ENCODE measurements at regions not wholly inside any gene's neighbourhood (a gene's known extent, or its start where the extent isn't known, plus 50 kb on each side); places are given as distances from the start of the nearest gene placed in this dataset.
A peak's percentile ranks its signal among the peaks of the same experiment; 100 is the strongest.
"Not testable (repeated sequence)": the region's sequence is repeated elsewhere in the genome, so short reads cannot be mapped to it uniquely, and the experiment has no call there.

DNA sequence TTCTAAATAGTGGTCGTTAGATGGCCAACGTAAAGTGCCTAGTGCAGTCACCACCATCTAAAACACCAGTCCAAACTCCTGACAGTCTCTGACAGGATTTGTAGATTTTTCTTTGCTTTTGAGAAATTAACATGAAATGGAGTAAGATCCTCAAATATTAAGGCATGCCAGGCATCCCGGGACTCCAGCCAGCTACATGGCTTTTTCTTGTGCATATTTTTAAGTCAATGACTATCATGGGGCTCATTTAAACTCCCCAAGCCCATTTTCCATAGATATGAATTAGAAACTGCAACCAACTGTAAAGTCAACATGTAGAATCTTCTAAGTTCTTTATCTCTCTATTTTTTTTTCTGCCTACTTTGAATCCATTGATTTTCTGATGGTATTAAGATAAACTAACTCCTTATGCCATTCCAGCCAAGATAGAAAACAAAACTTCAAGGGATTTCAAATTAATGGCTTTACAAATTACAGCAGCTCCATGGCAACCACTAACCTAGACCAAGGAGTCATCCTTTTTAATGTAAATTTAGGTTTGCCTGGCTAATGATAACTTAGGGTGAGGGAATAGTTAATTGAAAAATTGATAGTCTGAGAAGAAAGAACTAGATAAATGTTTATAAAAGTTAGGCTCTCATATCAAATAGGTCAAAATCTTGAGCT, 764.1 kb upstream of the NXPH2 start:
- no peak for DNase-seq (ENCODE audit: low spot score)

DNA sequence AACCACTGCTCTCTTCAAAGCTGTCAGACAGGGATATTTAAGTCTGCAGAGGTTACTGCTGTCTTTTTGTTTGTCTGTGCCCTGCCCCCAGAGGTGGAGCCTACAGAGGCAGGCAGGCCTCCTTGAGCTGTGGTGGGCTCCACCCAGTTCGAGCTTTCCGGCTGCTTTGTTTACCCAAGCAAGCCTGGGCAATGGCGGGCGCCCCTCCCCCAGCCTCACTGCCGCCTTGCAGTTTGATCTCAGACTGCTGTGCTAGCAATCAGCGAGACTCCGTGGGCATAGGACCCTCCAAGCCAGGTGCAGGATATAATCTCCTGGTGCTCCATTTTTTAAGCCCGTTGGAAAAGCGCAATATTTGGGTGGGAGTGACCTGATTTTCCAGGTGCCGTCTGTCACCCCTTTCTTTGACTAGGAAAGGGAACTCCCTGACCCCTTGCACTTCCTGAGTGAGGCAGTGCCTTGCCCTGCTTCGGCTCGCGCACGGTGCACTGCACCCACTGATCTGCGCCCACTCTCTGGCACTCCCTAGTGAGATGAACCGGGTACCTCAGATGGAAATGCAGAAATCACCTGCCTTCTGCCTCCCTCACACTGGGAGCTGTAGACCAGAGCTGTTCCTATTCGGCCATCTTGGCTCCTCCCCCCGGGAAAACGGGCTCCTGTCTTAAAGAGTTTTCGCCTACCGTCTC, 758.3 kb upstream of the NXPH2 start:
- DNase-seq (ENCODE audit: low spot score), result not testable (repeated sequence)

DNA sequence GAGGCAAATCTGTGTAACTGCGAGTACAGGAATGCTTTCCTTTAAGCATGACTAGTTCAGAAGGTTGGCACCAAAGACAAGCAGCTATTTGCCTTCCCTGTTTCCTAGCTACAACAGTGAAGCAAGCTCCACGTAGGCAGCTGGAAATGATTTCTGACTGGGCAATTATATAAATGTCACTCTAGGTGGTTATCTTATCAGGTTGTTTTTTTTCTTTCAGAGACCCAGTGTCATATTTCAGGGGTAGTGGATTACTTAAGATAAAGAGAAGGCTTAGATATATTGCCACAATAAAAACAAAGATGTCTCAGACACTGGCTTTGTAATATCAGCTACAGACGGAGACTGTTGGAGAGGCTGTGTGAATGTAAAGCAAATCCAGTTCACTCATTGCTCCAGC, 748.9 kb upstream of the NXPH2 start:
- peak; percentile 5 for DNase-seq (ENCODE audit: low spot score)

DNA sequence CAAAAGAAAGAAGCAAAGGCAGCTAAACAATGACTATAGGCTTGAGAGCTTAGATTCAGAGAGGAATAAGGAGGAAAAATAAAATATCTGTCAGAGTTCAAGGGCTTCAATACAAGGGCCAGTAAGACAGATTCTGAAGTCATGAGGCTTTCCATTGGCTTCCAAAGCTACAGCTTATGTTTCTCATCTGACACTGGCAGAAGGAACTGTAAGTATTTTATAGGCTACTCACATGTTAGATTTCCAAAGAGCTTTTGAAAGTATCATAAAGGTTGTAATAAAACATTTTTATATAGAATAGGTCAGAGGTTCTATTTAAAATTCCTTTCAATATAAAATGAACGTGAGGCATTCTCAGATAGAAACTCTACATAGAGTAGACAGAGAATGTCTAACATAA, 746.6 kb upstream of the NXPH2 start:
- no peak for DNase-seq (ENCODE audit: low spot score)

DNA sequence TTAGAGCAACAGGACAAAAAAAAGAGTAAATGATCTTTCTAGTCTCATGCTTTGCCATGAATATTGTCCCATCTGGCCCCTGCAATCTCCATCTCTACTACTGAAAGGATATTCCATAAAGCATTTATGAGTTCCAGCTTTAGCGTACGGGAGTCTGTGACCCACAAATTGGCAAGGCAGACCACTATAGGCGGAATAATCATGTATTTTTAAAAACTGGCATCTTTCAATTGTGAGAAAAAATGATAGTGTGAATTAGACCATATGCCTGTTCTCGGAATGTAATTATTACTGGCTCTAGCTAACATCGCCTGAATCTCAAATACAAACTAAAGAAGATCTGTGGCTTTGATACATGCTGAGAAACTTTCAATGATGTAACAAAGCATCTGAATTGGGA, 738.1 kb upstream of the NXPH2 start:
- DNase-seq (ENCODE audit: low spot score), result no peak

DNA sequence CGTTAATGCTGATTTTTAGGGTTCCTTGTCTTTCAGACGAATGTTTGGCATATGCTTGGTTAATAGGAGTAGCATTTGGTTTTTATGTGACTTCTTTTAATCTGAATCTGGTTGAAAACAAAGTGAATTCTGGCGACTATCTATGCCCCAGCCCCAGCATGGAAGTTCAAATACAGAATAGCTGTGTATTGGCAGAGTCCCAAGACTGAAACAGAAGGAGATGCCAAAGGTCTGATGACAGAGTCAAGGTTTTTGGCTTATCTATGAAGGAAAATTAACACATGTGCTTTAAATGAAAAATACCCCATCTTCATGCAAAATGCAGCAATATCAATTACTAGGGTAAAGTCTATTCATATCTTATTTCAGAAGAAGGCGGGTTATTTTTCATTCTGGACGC, 734.8 kb upstream of the NXPH2 start:
- no peak for DNase-seq (ENCODE audit: low spot score)

DNA sequence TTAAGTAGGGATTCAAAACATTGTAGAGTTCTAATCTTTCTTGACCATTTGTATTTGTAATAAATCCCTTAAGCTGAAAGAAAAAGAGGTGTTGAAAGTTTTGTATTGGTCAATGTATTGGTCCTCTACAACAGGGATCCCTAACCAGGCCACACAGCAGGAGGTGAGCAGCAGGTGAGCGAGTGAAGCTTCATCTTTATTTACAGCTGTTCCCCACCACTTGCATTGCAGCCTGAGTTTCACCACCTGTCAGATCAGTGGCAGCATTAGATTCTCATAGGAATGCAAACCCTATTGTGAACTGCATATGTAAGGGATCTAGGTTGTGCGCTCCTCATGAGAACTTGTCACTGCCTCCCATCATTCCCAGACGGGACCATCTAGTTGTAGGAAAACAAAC, 715.7 kb upstream of the NXPH2 start:
- DNase-seq (ENCODE audit: low spot score), result no peak

DNA sequence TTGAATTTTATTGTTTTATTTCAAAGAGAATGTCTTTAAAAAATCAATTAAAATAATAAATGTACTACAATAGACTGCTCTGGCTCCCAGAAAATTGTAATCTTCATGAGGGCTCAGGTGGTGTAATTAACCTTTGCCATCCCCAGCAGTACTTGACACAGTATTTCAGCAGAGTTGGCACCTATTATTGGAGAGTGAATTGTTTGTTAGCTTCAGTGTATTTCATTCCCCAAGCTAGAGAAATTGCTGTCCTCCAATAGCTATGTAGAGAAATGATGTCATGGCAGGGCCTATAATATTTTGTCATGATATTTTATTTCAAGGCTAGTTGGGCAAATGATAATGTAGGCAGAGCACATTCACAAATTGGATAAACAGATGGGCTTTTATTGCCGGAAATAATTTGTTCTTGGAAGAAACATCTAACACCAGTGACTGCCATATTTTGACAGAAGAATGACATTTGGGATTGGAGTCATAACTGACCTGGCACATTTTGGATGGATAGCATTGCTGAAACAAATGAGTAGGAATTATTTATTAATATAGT, 712.0 kb upstream of the NXPH2 start:
- DNase-seq (ENCODE audit: low spot score), result no peak

DNA sequence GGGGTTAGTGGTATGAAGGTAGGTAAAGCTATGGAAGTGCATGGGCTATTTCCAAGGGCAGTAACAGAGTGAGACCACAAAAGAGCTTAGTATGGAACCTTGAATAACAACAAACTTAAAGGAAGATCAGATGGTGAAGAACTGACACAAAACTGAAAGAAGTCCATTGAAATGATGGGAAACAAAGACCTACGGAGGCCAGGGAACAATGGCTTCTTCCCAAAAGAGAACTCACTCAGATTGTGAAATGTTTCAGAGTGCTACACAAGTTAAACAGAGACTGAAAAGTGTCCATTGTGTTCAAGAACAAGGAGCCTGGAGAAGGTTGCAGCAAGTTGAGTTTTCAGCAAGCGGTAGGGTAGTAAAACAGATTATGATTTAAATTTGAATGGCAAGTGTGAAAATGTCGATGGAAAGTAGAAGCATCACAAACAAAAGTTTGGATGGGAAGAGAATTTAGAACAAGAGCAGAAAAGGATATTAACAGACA, 700.0 kb upstream of the NXPH2 start:
- no peak for DNase-seq (ENCODE audit: low spot score)

DNA sequence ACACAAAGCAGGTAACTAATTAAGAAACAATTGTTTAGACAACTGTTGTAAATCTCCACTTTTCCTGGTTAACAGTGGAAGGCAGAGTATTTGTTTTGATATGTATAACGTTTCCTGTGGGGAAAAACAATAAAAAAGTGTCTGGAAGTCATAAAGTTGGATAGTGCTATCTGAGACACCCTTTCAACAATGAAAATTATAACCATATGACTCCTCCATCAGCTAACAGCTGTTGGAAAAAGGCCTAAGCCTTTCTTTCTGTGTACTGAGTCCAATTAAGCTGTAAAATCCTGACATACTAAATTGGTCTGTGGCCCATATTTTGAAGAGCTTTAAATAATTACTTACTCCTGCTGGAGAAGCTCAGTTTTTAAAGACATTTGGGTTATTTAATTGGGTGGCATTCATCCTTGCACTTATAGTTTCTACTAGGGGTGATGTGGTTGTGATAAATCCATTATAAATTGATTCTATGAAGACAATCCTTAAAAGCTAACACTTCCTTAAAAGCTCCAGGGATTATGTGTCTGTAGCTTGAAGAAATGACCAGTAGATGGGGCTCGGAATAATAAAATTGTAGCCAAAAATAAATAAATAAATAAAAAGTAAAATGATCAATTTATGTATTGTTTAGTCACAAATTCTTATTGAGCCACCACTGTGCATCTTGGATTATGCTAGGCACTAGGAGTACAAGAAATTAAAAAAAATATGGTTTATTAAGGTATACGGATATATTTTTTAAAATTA, 698.1 kb upstream of the NXPH2 start:
- no peak for DNase-seq (ENCODE audit: low spot score)

DNA sequence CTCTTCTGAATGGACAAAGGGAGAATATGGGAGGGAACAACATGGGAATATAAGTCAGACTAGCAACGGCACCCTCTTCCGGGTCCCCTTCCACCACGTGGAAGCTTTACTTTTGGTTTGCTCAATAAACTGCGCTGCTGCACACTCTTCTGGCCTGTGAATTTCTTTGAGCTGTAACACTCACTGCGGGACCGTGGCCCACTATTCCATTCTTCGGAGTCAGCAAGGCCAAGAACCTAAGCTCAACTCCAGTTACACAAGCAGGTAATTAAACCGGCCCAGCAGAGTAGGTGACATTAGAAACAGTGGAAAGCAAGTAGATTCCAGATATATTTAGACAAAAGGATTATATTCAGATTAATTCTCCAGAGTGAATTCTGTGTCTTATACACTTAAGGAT, 697.4 kb upstream of the NXPH2 start:
- DNase-seq (ENCODE audit: low spot score), result no peak

DNA sequence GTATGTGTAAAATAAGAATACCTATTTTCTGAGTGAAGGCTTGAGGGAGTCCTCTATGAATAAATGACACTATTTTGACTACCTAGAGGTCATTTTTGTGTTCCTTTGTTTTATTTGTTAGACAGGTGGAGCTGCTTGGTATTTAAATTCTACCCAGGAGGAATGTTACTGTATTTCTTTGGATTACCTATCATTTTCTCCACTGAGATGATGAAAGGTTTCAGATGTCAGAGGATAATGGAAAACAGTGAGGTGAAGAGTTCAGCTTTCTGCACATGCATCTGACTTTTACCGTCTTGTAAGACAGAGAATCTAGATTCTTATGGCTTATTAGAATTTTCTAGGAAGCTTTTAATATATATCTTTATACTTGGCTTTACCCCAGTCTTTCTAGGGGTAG, 689.8 kb upstream of the NXPH2 start:
- no peak for DNase-seq (ENCODE audit: low spot score)

DNA sequence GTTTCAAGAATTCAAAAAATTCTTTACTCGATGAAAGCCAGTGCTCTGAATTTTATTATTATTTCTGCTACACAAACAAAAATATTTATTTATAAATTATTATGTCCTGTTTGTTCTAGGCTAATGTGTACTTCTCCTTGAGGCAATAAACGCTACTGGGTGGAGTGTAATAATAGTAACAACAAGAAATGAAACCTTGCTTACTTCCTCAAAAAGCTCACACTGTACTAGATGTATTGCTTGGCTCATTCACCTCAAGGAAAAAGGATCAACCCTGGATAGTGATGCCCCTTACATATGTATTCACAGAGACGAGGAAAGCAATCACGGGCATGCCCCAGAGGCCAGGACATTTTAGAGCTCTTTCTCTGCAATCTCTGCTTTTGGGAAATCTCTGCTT, 685.6 kb upstream of the NXPH2 start:
- no peak for DNase-seq (ENCODE audit: low spot score)

DNA sequence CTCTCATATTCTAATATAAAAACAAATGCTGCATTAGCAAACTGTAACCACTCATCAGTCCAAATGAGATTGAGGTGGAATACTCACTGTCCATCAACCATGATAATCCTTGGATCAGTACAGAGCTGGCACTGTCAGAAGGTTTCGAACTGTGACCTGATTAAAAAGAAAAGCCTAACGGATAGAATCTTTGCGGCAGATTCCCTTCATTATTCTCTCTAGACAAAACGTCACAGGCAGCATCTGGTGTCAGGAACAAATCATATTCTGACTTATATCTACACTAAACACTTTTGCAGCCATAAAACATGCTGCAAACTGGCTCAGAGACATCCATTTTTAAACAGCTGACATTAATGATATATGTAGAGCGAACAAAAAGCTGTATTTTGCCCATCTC, 677.7 kb upstream of the NXPH2 start:
- DNase-seq (ENCODE audit: low spot score), result no peak

DNA sequence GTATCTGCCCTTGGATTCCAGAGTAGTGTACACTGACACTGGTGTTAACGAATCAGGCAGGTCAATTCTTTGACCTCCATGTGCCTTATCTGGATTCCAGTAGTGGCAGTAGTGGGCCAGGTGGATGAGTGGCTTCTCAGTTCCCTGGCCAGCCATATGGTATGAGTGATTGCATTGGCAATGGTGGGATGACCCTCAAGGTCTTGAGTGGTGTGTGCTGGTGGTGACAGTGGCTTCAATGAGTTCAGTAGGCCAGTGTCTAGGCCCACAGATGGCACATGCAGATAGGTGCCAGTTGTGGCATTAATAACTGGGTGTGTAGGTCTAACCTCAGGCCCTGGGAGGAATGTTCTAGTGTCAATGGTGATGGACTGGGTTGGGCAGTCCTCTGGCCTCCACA, 674.1 kb upstream of the NXPH2 start:
- no peak for DNase-seq (ENCODE audit: low spot score)

DNA sequence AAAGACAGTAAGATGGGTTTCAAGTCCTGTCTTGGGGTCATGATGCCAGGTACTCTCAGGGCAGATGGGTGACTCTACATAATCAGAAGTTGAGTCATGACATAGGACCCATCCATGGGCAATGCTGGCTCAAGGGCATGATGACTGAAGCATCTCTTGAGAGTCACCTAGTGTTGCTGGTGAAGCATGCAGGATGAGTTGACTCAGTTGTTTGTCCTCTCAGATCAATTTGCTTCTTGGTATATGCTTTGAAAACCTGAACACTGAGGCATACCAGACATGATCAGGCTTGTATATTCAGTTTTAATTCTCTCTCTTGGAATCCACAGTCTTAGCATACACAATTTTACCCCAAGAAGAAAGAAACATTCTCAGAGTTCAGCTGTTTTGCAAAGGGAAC, 658.9 kb upstream of the NXPH2 start:
- DNase-seq (ENCODE audit: low spot score), result no peak

DNA sequence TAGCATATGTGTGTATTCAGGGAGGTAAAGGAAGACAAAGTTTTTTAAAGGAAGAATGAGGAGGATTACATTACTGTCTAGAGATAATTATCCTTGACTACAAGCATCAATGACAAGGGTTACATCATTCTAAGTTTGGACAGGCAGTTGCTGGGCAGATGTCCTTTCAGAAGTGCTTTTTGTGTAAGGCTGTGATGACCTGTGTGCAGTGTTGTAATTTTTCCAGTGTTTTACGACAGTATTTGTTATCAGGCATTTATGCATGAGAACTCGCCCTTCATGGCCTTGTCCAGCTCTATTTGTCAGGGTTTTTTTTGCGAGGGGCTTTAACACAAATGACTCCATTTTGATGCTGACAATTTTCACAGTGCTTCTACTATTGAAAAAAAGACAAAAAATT, 658.3 kb upstream of the NXPH2 start:
- no peak for DNase-seq (ENCODE audit: low spot score)

DNA sequence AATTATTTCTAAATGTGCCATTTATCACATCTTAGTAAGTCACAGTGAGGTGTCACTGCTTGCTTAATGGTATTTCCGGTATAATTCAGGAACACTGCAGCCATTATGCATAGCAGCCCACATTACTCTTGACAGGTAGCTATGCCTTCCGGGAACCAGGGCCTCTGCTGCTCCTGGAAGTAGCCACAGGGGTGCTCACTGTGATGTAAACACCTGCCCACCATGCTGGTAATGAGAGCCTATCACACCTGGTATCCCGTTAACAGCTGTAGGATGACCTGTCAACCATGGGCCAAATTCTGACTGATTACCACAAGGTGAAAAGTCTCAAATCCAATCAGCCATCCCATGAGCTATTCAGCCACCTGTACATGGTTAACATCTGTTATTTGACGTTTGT, 647.0 kb upstream of the NXPH2 start:
- no peak for DNase-seq (ENCODE audit: low spot score)

DNA sequence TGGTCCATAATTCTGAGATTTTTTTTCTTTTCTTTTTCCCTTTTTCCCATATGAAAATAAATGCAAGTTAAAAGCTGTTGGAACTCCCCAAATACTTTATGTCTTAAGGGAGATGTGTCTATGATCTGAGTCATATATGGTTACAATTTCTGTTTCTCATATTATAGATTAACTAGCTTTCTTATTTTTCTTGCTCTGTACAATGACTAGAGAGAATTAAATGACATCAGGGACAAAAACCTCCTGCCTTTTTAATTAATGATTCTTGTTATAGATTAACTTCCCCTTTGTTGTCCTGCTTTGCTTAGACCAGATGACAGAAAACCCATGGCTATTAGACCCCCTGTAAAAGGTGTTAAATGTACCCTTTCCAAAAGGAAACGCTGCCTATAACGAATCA, 643.9 kb upstream of the NXPH2 start:
- no peak for DNase-seq (ENCODE audit: low spot score)

DNA sequence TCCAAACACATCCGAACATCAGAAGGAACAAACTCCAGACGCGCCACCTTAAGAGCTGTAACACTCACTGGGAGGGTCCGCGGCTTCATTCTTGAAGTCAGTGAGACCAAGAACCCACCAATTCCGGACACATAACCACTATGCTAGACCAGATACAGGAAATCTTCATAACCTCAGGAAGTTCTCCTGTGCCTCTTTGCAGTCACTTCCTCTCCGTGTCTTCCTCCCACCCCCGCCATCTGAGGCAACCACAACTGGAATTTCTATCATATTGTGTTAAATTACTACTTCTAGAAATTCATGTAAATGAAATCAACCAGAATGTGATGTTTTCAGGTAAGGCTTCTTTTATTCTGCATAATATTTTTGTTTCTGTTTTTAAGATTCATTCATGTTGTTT, 631.0 kb upstream of the NXPH2 start:
- DNase-seq (ENCODE audit: low spot score), result no peak

DNA sequence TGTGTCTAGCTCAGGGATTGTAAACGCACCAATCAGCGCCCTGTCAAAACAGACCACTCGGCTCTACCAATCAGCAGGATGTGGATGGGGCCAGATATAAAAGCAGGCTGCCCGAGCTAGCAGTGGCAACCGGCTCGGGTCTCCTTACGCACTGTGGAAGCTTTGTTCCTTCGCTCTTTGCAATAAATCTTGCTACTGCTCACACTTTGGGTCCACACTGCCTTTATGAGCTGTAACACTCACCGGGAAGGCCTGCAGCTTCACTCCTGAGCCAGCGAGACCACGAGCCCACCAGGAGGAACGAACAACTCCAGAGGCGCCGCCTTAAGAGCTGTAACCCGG, 630.6 kb upstream of the NXPH2 start:
- not testable (repeated sequence) for DNase-seq (ENCODE audit: low spot score)

DNA sequence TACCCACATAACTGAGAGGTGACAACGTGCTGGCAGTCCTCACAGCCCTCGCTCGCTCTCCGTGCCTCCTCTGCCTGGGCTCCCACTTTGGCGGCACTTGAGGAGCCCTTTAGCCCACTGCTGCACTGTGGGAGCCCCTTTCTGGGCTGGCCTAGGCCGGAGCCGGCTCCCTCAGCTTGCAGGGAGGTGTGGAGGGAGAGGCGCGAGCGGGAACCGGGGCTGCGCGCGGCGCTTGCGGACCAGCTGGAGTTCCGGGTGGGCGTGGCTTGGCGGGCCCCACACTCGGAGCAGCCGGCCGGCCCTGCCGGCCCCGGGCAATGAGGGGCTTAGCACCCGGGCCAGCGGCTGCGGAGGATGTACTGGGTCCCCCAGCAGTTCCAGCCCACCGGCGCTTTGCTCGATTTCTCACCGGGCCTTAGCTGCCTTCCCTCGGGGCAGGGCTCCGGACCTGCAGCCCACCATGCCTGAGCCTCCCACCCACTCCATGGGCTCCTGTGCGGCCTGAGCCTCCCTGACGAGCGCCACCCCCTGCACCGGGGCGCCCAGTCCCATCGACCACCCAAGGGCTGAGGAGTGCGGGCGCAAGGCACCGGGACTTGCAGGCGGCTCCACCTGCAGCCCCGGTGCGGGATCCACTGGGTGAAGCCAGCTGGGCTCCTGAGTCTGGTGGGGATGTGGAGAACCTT, 630.1 kb upstream of the NXPH2 start:
- DNase-seq (ENCODE audit: low spot score), result not testable (repeated sequence)

DNA sequence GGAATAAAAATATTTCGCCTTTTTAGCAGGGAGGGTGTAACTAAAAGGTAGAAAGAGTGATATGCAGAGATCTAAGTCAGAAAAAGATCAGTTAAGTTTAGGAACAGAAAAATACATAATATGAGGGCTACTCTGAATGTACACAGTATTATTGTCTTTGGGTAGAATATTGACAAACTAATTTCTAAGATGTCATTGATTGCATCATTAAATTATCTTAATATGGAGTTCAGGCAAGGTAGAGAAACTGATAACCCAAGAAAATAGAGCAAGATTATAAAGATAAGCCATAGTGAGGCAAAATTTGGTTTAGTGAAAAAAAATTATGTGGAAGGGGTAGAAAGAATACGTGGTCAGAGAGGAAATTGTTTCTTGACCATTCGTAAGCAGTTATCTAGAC, 629.0 kb upstream of the NXPH2 start:
- no peak for DNase-seq (ENCODE audit: low spot score)

Data from COLO829 (cell line).